IPS-NIHi7 (cell line): ENCODE measurements at regions not wholly inside any gene's neighbourhood (a gene's known extent, or its start where the extent isn't known, plus 50 kb on each side); places are given as distances from the start of the nearest gene placed in this dataset.
A peak's percentile ranks its signal among the peaks of the same experiment; 100 is the strongest.

Experiments
- DNase-seq: peaks from one replicate; pipeline ENCODE4 v3.0.0; 2012; ENCODE audit warnings: mixed read lengths; ENCODE audit errors: extremely low spot score

- DNase-seq: peak; percentile 35
These were observed 95.6 kb upstream of the HTR2A start for GRCh38 chr13:46992383-46992952.

- no peak for DNase-seq
These were observed 87.0 kb upstream of the HTR2A start for GRCh38 chr13:46983881-46984280.

GRCh38 chr13:46982856-46983582, 86.2 kb upstream of the HTR2A start:
- no peak for DNase-seq

- DNase-seq: no peak
These were observed 78.3 kb upstream of the HTR2A start for GRCh38 chr13:46975173-46975572.

- no peak for DNase-seq
These were observed 71.6 kb upstream of the HTR2A start for GRCh38 chr13:46968450-46968849.

GRCh38 chr13:46964789-46965527, 68.1 kb upstream of the HTR2A start:
- DNase-seq: no peak

GRCh38 chr13:46963904-46964303, 67.1 kb upstream of the HTR2A start:
- DNase-seq: no peak

GRCh38 chr13:46962281-46962941, 65.6 kb upstream of the HTR2A start:
- DNase-seq: peak; percentile 44

- DNase-seq: no peak
These were observed 64.9 kb upstream of the HTR2A start for GRCh38 chr13:46961719-46962118.

- no peak for DNase-seq
These were observed 57.1 kb upstream of the HTR2A start for GRCh38 chr13:46953941-46954340.

- DNase-seq: no peak
These were observed 56.5 kb upstream of the HTR2A start for GRCh38 chr13:46953331-46953730.

- DNase-seq: no peak
These were observed 54.7 kb upstream of the HTR2A start for GRCh38 chr13:46951516-46951915.

GRCh38 chr13:46949211-46949610, 52.4 kb upstream of the HTR2A start:
- no peak for DNase-seq

GRCh38 chr13:46948338-46948737, 51.5 kb upstream of the HTR2A start:
- no peak for DNase-seq

- DNase-seq: peak; percentile 12
These were observed 50.8 kb upstream of the HTR2A start for GRCh38 chr13:46947425-46948191.
